ENCODE measurements at regions not wholly inside any gene's neighbourhood (a gene's known extent, or its start where the extent isn't known, plus 50 kb on each side); places are given as distances from the start of the nearest gene placed in this dataset.

GRCh38 chrX:107506596-107507031, 57.2 kb downstream of the FRMPD3 start:
- no peak for TF ChIP-seq IRF2 (CRISPR knock-in tag; IDR thresholded peaks at IDR 0.05)
- no peak for TF ChIP-seq ZNF225 (CRISPR knock-in tag; IDR thresholded peaks at IDR 0.05)

Data from HepG2 (cell line).